OCI-LY3 (cell line): ENCODE measurements at regions not wholly inside any gene's neighbourhood (a gene's known extent, or its start where the extent isn't known, plus 50 kb on each side); places are given as distances from the start of the nearest gene placed in this dataset.
"Not testable (repeated sequence)": the region's sequence is repeated elsewhere in the genome, so short reads cannot be mapped to it uniquely, and the experiment has no call there.

Experiments
- H2AFZ ChIP-seq: fragments of 200-600, 300-600 bp; shearing (Covaris generic); 2 replicates; pipeline ENCODE4 v1.6.0; 2014; ENCODE audit warnings: antibody characterized with exemption, low read depth, low read length
- H3K27ac ChIP-seq: fragments of 200-600, 300-600 bp; sonication (generic); 2 replicates; pipeline ENCODE4 v1.5.1; 2014; ENCODE audit warnings: mild to moderate bottlenecking, low read length, moderate library complexity, mixed read lengths
- H3K27me3 ChIP-seq: fragments of 200-600, 300-600 bp; sonication (generic); 2 replicates; pipeline ENCODE4 v1.6.1; 2014; ENCODE audit warnings: low read depth, low read length, mixed read lengths
- H3K36me3 ChIP-seq: fragments of 200-600, 300-600 bp; sonication (generic); replicated peaks from 2 replicates; pipeline ENCODE3; 2014; ENCODE audit warnings: low read depth, low read length, mixed read lengths
- H3K4me1 ChIP-seq: fragments of 300-600, 200-600 bp; sonication (generic); 2 replicates; pipeline ENCODE4 v1.6.1; 2014; ENCODE audit warnings: low read length, mixed read lengths
- H3K4me2 ChIP-seq: fragments of 200-600, 300-600 bp; sonication (generic); 2 replicates; pipeline ENCODE4 v1.6.1; 2014; ENCODE audit warnings: low read length, mixed read lengths
- H3K4me3 ChIP-seq: fragments of 300-600, 200-600 bp; sonication (generic); 2 replicates; pipeline ENCODE4 v1.5.1; 2014; ENCODE audit warnings: antibody characterized with exemption, mild to moderate bottlenecking, low read length, moderate library complexity
- H3K79me2 ChIP-seq: fragments of 300-600, 200-600 bp; shearing (Covaris generic); 2 replicates; pipeline ENCODE4 v1.6.1; 2014; ENCODE audit warnings: mild to moderate bottlenecking, low read length, mixed read lengths
- H3K9ac ChIP-seq: fragments of 300-600, 200-600 bp; shearing (Covaris generic); 2 replicates; pipeline ENCODE4 v1.6.0; 2014; ENCODE audit warnings: mild to moderate bottlenecking, low read length, moderate library complexity
- H3K9me3 ChIP-seq: fragments of 200-600, 300-600 bp; shearing (Covaris generic); 2 replicates; pipeline ENCODE4 v1.6.1; 2014; ENCODE audit warnings: low read length, mixed read lengths; ENCODE audit not compliant: insufficient read depth
- H4K20me1 ChIP-seq: fragments of 200-600, 300-600 bp; sonication (generic); 2 replicates; pipeline ENCODE4 v1.6.1; 2016; ENCODE audit warnings: low read length, mixed read lengths; ENCODE audit not compliant: insufficient read depth
- EZH2phosphoT487 ChIP-seq: fragments of 200-600 bp; shearing (Covaris generic); IDR thresholded peaks from 2 replicates; pipeline ENCODE4 v1.6.1; 2018; ENCODE audit warnings: antibody characterized with exemption, mixed run types, low read depth
- TF ChIP-seq, protein P1 (sequence below): fragments of 200-600, 300-600 bp; sonication (generic); IDR thresholded peaks from 2 replicates; pipeline ENCODE4 v1.5.1; 2014; ENCODE audit warnings: antibody characterized with exemption, low read length, low read depth

DNA sequence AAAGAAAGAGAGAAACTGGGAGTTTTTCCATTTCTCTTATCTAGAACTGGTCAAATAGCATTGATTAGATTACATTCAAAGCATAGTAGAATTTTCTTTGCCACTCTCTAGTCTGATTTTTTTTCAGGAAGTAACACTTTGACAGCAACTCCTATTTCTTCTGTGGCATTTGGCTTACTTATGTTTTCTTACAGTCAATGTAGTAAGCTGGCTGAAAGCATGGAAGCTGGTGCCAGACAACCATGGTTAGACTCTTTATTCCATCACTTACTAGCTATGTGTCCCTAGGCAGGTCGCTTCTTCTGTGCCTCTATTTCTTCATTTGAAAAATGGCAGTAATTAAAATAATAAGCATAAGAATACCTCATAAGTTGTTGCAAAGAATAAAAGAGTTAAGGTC lies 54.2 kb upstream of the OPRM1 start:
- no peak overlapping the region for H3K4me2 ChIP-seq

DNA sequence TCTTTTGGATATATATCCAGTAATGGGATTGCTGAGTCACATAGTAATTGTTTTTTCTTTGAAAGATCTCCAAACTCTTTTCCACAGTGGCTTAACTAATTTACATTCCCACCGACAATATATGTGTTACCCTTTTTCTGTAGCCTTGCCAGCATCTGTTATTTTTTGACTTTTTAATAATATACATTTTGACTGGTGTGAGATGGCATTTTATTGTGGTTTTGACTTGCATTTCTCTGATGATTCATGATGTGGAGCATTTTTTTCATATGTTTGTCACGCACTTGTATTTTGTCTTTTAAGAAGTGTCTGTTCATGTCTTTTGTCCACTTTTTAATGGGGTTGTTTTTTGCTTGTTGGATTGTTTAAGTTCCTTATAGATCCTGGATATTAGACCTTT lies 58.9 kb upstream of the OPRM1 start:
- no peaks in the 10 kb centered on the region for H3K79me2 ChIP-seq
- H3K27ac ChIP-seq, result no peak overlapping the region
- H3K27me3 ChIP-seq, result 0 out of 2 replicates have a peak, but pooled peaks cover 3% of the 10 kb centered on the region
- no peaks in the 10 kb centered on the region; the same call in 1 of the 2 replicates for H3K4me1 ChIP-seq
- no peak overlapping the region for H3K4me3 ChIP-seq
- H3K9me3 ChIP-seq, result no peaks in the 10 kb centered on the region
- no peak for TF ChIP-seq EZH2phosphoT487
- TF ChIP-seq, protein P1, sequence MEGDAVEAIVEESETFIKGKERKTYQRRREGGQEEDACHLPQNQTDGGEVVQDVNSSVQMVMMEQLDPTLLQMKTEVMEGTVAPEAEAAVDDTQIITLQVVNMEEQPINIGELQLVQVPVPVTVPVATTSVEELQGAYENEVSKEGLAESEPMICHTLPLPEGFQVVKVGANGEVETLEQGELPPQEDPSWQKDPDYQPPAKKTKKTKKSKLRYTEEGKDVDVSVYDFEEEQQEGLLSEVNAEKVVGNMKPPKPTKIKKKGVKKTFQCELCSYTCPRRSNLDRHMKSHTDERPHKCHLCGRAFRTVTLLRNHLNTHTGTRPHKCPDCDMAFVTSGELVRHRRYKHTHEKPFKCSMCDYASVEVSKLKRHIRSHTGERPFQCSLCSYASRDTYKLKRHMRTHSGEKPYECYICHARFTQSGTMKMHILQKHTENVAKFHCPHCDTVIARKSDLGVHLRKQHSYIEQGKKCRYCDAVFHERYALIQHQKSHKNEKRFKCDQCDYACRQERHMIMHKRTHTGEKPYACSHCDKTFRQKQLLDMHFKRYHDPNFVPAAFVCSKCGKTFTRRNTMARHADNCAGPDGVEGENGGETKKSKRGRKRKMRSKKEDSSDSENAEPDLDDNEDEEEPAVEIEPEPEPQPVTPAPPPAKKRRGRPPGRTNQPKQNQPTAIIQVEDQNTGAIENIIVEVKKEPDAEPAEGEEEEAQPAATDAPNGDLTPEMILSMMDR, result no peak
- H2AFZ ChIP-seq, result no peak overlapping the region
- no peak overlapping the region for H3K9ac ChIP-seq
- no peaks in the 10 kb centered on the region for H4K20me1 ChIP-seq
- no peaks in the 10 kb centered on the region for H3K36me3 ChIP-seq
- no peak overlapping the region for H3K4me2 ChIP-seq

More for the DNA sequence above, 54.2 kb upstream of the OPRM1 start:
- Histone ChIP-seq H3K9me3 (no peaks in the 10 kb centered on the region), H3K36me3 (no peaks in the 10 kb centered on the region), H4K20me1 (no peaks in the 10 kb centered on the region), H3K4me3 (no peak overlapping the region), H2AFZ (no peak overlapping the region), H3K4me1 (no peaks in the 10 kb centered on the region), H3K27ac (no peak overlapping the region), H3K79me2 (no peaks in the 10 kb centered on the region), H3K27me3 (no peaks in the 10 kb centered on the region), H3K9ac (no peak overlapping the region)
- TF ChIP-seq EZH2phosphoT487, result no peak
- TF ChIP-seq, protein P1, result no peak

GRCh38 chr6:153978911-153979548 lies 60.0 kb upstream of the OPRM1 start:
- H3K4me1 ChIP-seq, H3K4me3 ChIP-seq, H3K79me2 ChIP-seq, H3K9ac ChIP-seq, H3K9me3 ChIP-seq, H3K27me3 ChIP-seq, H3K4me2 ChIP-seq, H2AFZ ChIP-seq, H3K36me3 ChIP-seq, H4K20me1 ChIP-seq, H3K27ac ChIP-seq: not testable (repeated sequence)

GRCh38 chr6:153976921-153977693 lies 61.9 kb upstream of the OPRM1 start:
- no peak overlapping the region for H3K4me3 ChIP-seq
- H3K27ac ChIP-seq, result no peak overlapping the region
- no peaks in the 10 kb centered on the region for H3K79me2 ChIP-seq
- H3K9ac ChIP-seq, result no peak overlapping the region
- H3K36me3 ChIP-seq, result no peaks in the 10 kb centered on the region
- H3K4me1 ChIP-seq, result no peaks in the 10 kb centered on the region; the same call in 1 of the 2 replicates
- H2AFZ ChIP-seq, result no peak overlapping the region
- TF ChIP-seq, protein P1, result no peak
- TF ChIP-seq EZH2phosphoT487, result no peak
- no peak overlapping the region for H3K4me2 ChIP-seq
- H4K20me1 ChIP-seq, result no peaks in the 10 kb centered on the region
- no peaks in the 10 kb centered on the region for H3K9me3 ChIP-seq
- 0 out of 2 replicates have a peak, but pooled peaks cover 3% of the 10 kb centered on the region for H3K27me3 ChIP-seq
